ENCODE measurements at regions not wholly inside any gene's neighbourhood (a gene's known extent, or its start where the extent isn't known, plus 50 kb on each side); places are given as distances from the start of the nearest gene placed in this dataset.
"Not testable (repeated sequence)": the region's sequence is repeated elsewhere in the genome, so short reads cannot be mapped to it uniquely, and the experiment has no call there.

DNA sequence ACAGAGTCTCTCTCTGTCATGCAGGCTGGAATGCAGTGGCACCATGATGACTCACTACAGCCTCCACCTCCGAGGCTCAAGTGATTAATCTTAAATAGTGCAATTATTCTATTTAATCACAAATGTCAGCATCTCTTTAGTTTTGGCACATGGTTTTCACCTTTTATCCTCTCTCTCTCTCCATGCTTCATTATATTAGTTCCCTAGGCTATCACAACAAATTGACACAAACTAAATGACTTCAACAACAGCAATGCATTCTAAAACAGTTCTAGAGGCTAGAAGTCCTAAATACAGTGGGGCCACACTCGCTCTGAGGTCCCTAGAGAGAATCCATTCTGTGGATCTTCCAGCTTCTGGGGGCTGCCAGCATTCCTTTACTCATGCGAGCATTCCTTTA is 178.2 kb upstream of the ZNG1F start:
- not testable (repeated sequence) for H3K4me1 ChIP-seq (ENCODE audit: control insufficient read depth, insufficient read depth, low read length); H3K27ac ChIP-seq (ENCODE audit: low read length); H3K36me3 ChIP-seq (ENCODE audit: control insufficient read depth, insufficient read depth, low read length); H3K9me3 ChIP-seq (replicated peaks; ENCODE audit: control insufficient read depth, low read depth, low read length); H3K27me3 ChIP-seq (ENCODE audit: control insufficient read depth, insufficient read depth, low read length); H3K4me3 ChIP-seq (ENCODE audit: low read length); DNase-seq
- WGBS (ENCODE audit: insufficient coverage): no CpG with 5 or more reads among the region's 3 CpGs

- not testable (repeated sequence) for H3K27me3 ChIP-seq (ENCODE audit: control insufficient read depth, insufficient read depth, low read length); H3K4me3 ChIP-seq (ENCODE audit: low read length); H3K9me3 ChIP-seq (replicated peaks; ENCODE audit: control insufficient read depth, low read depth, low read length); DNase-seq; H3K36me3 ChIP-seq (ENCODE audit: control insufficient read depth, insufficient read depth, low read length); H3K4me1 ChIP-seq (ENCODE audit: control insufficient read depth, insufficient read depth, low read length); H3K27ac ChIP-seq (ENCODE audit: low read length)
- no CpG with 5 or more reads among the region's 1 CpG for WGBS (ENCODE audit: insufficient coverage)
Observed at GRCh38 chr9:41361790-41362189, 172.7 kb upstream of the ZNG1F start.

DNA sequence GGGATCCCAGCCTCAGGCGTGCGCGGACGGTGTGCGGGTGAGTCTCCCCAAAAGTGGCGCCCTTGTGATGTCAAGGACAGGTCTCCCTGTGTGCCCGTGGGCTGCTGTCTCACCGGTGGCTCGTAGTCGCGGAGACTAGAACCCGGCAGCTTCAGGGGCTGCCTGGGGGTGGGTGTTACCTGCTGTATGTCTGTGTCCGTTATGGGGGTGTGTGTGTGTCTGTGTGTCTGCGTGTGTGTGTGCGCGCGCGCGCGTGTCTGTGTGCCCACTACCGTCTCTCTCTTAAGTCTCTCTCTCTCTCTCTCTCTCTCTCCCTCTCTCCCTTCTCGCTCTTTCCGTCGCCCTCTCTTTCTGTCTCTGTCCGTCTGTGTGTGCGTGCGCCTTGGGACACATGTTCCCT is 170.0 kb upstream of the ZNG1F start:
- WGBS (ENCODE audit: insufficient coverage): 0% methylated on average over 1 of the region's 27 CpGs
- DNase-seq: peak; percentile 44
- not testable (repeated sequence) for H3K9me3 ChIP-seq (replicated peaks; ENCODE audit: control insufficient read depth, low read depth, low read length); H3K4me1 ChIP-seq (ENCODE audit: control insufficient read depth, insufficient read depth, low read length); H3K27me3 ChIP-seq (ENCODE audit: control insufficient read depth, insufficient read depth, low read length); H3K36me3 ChIP-seq (ENCODE audit: control insufficient read depth, insufficient read depth, low read length)
- peak overlapping the region; percentile 51 for H3K27ac ChIP-seq (ENCODE audit: low read length)
- H3K4me3 ChIP-seq (ENCODE audit: low read length): peak overlapping the region; percentile 63

GRCh38 chr9:41358682-41359081 is 169.6 kb upstream of the ZNG1F start:
- WGBS (ENCODE audit: insufficient coverage): 0% methylated on average over 7 of the region's 40 CpGs

GRCh38 chr9:41357918-41358404 is 168.8 kb upstream of the ZNG1F start:
- not testable (repeated sequence) for H3K9me3 ChIP-seq (replicated peaks; ENCODE audit: control insufficient read depth, low read depth, low read length); DNase-seq; H3K27ac ChIP-seq (ENCODE audit: low read length)

More at GRCh38 chr9:41358682-41359081, 169.6 kb upstream of the ZNG1F start:
- not testable (repeated sequence) for H3K9me3 ChIP-seq (replicated peaks; ENCODE audit: control insufficient read depth, low read depth, low read length); H3K27me3 ChIP-seq (ENCODE audit: control insufficient read depth, insufficient read depth, low read length); H3K36me3 ChIP-seq (ENCODE audit: control insufficient read depth, insufficient read depth, low read length); H3K4me1 ChIP-seq (ENCODE audit: control insufficient read depth, insufficient read depth, low read length)
- Histone ChIP-seq H3K27ac (ENCODE audit: low read length) (peak overlapping the region; percentile 51), H3K4me3 (ENCODE audit: low read length) (peak overlapping the region; percentile 63)
- DNase-seq: peak; percentile 82

GRCh38 chr9:41357350-41357748 is 168.2 kb upstream of the ZNG1F start:
- WGBS (ENCODE audit: insufficient coverage): 67% methylated on average over 6 of the region's 21 CpGs
- not testable (repeated sequence) for H3K4me1 ChIP-seq (ENCODE audit: control insufficient read depth, insufficient read depth, low read length); DNase-seq; H3K9me3 ChIP-seq (replicated peaks; ENCODE audit: control insufficient read depth, low read depth, low read length); H3K27ac ChIP-seq (ENCODE audit: low read length); H3K4me3 ChIP-seq (ENCODE audit: low read length); H3K36me3 ChIP-seq (ENCODE audit: control insufficient read depth, insufficient read depth, low read length); H3K27me3 ChIP-seq (ENCODE audit: control insufficient read depth, insufficient read depth, low read length)

More at GRCh38 chr9:41357918-41358404, 168.8 kb upstream of the ZNG1F start:
- H3K36me3 ChIP-seq (ENCODE audit: control insufficient read depth, insufficient read depth, low read length); H3K27me3 ChIP-seq (ENCODE audit: control insufficient read depth, insufficient read depth, low read length); H3K4me1 ChIP-seq (ENCODE audit: control insufficient read depth, insufficient read depth, low read length): not testable (repeated sequence)
- peak overlapping the region; percentile 22 for H3K4me3 ChIP-seq (ENCODE audit: low read length)
- WGBS (ENCODE audit: insufficient coverage): 29% methylated on average over 9 of the region's 31 CpGs

DNA sequence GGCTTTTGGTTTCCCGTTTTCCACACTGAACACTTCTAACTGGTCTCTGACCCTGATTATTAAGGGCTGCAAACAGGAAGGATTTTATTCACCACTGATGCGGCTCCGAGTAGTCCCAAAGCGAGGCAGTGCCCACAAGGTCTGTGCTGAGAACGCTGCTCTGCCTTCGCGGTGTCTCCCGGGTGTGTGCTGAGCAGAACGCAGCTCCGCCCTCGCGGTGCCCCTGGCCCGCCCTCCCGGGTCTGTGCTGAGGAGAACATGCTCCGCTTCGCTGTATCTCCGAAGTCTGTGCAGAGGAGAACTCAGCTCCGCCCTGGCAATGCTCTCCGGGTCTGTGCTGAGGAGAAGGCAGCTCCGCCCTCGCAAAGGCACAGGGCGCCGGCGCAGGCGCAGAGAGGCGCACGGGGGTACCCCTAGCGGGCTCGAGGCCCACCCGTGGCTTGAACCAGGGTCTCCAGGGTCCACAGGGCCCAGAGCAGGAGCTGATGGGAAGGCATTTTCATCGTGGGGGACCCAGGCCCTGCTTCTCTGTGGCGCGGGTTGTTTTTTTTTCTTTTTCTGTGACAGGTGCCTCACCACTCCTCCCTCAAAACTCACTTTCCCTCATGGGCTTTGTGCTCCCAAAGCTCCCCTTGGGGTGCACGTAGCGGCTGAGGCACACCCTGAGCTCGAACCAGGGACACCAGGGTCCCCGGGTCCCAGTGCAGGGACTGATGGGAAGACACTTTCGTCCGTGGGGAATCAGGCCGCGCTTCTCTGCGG is 167.7 kb upstream of the ZNG1F start:
- H3K4me1 ChIP-seq (ENCODE audit: control insufficient read depth, insufficient read depth, low read length); H3K9me3 ChIP-seq (replicated peaks; ENCODE audit: control insufficient read depth, low read depth, low read length); H3K27me3 ChIP-seq (ENCODE audit: control insufficient read depth, insufficient read depth, low read length); H3K4me3 ChIP-seq (ENCODE audit: low read length); H3K36me3 ChIP-seq (ENCODE audit: control insufficient read depth, insufficient read depth, low read length); H3K27ac ChIP-seq (ENCODE audit: low read length): not testable (repeated sequence)
- peak; percentile 39 for DNase-seq
- no CpG with 5 or more reads among the region's 42 CpGs for WGBS (ENCODE audit: insufficient coverage)

GRCh38 chr9:41355712-41356450 is 166.8 kb upstream of the ZNG1F start:
- not testable (repeated sequence) for H3K27ac ChIP-seq (ENCODE audit: low read length); H3K4me3 ChIP-seq (ENCODE audit: low read length); H3K27me3 ChIP-seq (ENCODE audit: control insufficient read depth, insufficient read depth, low read length); H3K4me1 ChIP-seq (ENCODE audit: control insufficient read depth, insufficient read depth, low read length); H3K9me3 ChIP-seq (replicated peaks; ENCODE audit: control insufficient read depth, low read depth, low read length); DNase-seq; H3K36me3 ChIP-seq (ENCODE audit: control insufficient read depth, insufficient read depth, low read length)
- WGBS (ENCODE audit: insufficient coverage): no CpG with 5 or more reads among the region's 36 CpGs

DNA sequence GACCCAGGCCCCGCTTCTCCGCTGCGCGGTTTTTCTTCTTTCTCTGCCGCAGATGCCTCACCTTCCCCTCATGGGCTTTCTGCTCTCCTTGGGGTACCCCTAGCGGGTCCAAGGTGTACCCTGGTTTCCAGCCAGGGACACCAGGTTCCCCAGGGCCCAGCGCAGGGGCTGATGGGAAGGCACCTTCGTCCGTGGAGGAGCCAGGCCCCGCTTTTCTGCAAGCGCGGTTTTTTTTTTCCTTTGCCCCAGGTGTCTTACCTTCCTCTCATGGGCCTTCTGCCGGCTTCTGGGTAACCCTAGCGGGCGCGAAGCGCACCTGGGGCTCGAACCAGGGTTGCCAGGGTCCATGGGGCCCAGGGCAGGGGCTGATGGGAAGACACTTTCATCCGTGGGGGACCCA is 165.9 kb upstream of the ZNG1F start:
- H3K4me3 ChIP-seq (ENCODE audit: low read length); H3K9me3 ChIP-seq (replicated peaks; ENCODE audit: control insufficient read depth, low read depth, low read length); H3K36me3 ChIP-seq (ENCODE audit: control insufficient read depth, insufficient read depth, low read length); H3K27ac ChIP-seq (ENCODE audit: low read length); H3K4me1 ChIP-seq (ENCODE audit: control insufficient read depth, insufficient read depth, low read length); H3K27me3 ChIP-seq (ENCODE audit: control insufficient read depth, insufficient read depth, low read length); DNase-seq: not testable (repeated sequence)
- WGBS (ENCODE audit: insufficient coverage): no CpG with 5 or more reads among the region's 19 CpGs

GRCh38 chr9:41354060-41354934 is 165.2 kb upstream of the ZNG1F start:
- H3K27ac ChIP-seq (ENCODE audit: low read length); H3K36me3 ChIP-seq (ENCODE audit: control insufficient read depth, insufficient read depth, low read length); H3K4me1 ChIP-seq (ENCODE audit: control insufficient read depth, insufficient read depth, low read length); H3K9me3 ChIP-seq (replicated peaks; ENCODE audit: control insufficient read depth, low read depth, low read length); H3K4me3 ChIP-seq (ENCODE audit: low read length); H3K27me3 ChIP-seq (ENCODE audit: control insufficient read depth, insufficient read depth, low read length); DNase-seq: not testable (repeated sequence)
- 54% methylated on average over 8 of the region's 47 CpGs for WGBS (ENCODE audit: insufficient coverage)

Data from muscle of leg (tissue), 3 donors.